Stimulated activated CD8-positive, alpha-beta memory T cell treated with anti-CD3 and anti-CD28 coated beads, Interleukin-7, amount 100 ng/mL, for 4 hours (primary cell): ENCODE measurements at regions not wholly inside any gene's neighbourhood (a gene's known extent, or its start where the extent isn't known, plus 50 kb on each side); places are given as distances from the start of the nearest gene placed in this dataset.

Source experiments
- DNase-seq, 2 donors: peaks; one replicate each; pipeline ENCODE4 v3.0.0-alpha.2; 2020; ENCODE audit warnings: low read depth in 2 of 2

DNA sequence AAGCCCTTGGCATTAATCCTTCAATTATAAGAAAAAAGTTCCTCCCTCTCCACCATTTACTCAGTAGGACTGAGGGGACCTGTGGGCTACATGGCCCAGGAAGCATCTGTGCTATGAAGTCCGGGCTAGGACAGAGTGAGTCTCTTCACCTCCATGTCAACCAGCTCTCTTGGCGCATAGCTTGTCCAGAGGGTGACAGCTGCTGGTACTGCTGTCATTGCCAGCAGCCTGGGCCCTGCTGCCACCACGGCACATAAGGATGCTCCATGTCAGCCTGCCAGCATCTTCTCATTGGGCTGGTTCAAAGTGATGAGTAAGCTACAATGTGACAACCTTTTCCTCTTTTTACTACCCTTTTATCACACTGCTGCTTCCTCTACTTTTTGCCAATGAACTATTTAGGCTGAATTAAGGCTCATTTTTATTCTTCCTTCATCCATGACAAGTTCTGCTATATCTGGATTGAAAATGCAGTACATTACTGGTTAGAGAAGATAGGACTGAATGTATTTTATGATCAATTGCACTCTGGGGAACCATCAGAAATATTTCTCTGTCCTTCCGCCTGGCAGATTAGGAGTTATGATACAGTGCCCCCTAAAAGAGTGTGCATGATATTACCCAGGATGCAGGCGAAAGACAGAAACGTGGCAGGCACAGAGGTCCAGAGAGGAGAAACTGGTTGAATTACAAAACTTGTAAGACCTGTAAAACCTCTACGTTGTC, 258.9 kb upstream of the TNP1 start:
- no peak for DNase-seq

DNA sequence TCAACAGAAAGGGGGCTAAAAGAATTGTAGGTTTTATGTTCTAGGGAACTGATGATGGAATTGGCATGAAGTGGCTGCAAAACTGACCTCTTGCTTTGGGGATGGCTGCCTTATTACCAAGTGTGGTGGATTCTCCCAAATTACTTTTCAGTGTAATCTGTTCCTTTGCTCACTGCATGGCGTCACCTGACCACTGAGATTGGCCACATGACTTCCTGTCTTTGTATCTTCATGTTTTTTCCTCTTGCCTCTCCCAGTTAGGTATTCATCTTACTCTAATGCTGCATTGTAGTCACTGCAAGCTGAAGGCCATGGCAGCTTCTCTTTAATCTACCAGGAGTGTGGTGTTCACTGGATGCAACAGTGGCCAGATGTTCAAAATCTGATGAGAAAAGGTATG, 257.7 kb upstream of the TNP1 start:
- DNase-seq: no peak

DNA sequence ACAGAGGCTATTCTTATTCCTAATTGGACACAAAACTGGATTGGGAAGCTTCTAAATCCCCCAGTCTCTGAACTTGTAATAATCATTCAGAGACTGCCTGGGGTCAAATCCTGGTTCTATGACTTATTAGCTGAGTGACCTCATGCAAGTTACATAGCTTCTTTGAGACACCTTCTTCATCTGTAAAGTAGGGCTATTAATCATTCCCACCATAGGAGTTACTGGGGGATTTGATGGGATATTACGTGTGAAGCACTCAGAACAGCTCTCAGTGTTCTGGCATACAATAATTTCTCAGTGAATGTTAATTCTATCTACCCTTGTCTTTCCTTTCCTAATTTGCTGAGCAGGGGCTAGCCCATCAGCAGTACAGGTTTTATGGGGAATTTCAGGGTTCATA, 256.7 kb upstream of the TNP1 start:
- no peak for DNase-seq

DNA sequence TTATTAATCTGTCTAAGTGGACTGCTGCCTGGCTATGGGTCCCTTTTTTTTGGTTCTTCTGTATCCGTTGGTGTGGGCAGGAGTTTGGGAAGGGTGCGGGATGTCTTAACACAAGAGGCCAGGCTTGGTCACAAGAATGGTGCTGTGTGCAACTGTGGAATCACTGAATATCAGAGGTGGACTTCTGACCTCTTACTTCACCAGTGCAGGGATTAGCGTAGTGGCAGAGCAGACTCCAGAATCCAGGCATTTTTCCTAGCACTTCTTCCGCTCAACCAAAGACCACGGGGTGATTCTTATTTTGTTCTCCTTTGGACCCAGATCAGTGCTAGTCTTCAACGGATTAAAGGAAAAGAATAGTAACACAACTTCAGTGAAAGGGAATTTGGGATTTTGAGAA, 254.3 kb upstream of the TNP1 start:
- DNase-seq: no peak

DNA sequence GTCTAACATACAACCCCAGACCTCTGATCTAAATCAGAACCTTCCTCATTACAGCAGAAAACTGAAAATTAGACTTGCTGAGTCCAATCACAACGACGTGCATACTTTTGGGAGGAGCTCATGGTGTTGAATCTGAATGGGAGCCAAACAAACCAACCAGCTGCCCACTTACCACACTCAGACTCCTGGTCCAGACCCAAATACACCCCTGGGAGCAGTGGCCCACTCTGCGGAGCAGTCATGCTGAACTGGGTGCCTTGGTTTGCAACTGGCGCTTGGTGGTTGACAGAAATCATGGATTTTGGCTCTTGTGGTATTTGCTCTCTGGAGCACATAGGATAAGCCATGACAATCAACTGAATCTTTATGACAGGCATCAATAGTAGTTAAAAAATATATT, 253.6 kb upstream of the TNP1 start:
- DNase-seq: no peak

DNA sequence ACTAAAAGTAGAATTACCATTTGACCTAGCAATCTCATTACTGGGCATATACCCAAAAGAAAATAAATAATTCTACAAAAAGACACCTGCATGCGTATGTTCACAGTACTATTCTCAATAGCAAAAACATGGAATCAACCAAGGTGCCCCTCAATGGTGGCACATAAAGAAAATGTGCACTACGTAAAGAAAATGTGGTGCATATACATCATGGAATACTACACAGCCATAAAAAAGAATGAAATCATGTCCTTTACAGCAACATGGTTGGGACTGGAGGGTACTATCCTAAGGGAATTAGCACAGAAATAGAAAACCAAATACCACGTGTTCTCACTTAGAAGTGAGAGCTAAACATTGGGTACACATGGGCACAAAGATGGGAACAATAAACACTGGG, 250.7 kb upstream of the TNP1 start:
- no peak for DNase-seq

DNA sequence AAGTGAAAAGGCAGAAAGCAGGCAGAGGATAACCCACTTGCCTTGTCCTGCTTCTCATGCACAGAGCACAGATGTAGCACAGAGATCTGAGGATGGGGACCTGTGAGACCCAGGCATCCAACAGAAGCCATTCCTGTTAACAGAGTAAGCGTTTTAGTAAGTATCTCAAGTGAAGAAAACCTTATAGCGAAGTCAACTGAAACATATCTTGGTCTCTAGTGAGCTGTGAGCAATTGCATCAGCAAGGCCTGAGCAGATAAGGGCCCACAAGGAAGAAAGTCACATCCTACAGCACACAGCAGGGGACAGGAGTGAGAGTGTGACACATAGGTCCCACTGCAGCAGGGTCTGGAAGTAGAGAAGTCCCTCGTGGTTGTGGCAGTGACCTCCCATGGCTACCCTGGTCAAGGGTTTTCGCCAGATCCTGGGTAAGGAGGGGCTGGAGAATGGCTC, 248.7 kb upstream of the TNP1 start:
- DNase-seq: no peak

DNA sequence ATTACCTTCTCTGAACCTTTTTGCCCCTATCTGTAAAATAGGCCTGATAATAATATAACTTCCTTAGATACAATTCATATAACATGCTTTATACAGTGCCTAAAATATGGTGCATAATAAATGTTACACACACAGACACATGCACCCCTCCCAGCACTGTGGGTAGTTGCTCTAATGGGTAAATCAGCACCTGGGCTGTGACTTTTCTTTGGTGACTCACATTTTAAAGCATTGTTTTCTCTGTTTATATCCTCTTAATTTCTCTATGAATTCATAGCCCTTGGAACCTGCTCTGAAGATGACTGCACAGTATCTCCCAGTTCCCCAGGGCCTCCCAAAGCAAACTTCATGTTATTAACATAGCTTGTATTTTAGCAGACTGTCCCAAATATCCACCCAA, 248.2 kb upstream of the TNP1 start:
- DNase-seq: no peak

DNA sequence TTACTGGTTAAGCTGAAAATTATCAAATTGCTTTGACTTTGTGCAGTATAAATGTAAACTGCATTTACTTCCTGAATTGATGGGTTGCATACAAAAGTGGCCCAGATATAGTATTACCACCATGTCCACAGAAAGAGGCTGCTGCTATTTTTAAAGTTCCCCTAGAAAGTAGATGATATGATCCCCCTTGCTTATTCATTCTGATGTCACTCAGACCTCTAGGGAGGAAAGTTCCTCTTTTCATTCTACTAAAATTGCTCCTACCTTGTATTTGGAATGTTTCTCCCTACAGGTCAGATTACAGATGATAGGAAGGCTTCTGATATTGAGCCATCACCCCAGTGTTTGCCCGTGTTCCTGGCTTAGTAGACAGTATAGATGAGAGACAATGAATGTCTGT, 247.6 kb upstream of the TNP1 start:
- no peak for DNase-seq

DNA sequence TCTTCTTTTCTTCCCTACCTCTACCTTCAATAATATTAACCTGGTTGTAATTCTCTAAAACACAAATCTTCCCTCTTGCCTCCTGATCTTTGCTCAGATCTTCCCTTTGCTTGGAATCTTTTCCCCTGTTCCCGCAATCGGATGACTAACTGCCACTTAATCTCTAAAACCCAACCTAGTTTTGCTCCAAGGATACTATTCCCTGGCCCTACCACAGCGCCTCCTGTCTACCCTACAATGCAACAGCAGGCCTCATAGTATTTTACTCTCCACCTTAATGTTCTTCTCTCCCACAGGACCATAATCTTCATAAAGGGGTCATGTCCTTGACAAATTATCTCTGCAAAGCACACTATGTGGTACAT, 246.8 kb upstream of the TNP1 start:
- DNase-seq: no peak

DNA sequence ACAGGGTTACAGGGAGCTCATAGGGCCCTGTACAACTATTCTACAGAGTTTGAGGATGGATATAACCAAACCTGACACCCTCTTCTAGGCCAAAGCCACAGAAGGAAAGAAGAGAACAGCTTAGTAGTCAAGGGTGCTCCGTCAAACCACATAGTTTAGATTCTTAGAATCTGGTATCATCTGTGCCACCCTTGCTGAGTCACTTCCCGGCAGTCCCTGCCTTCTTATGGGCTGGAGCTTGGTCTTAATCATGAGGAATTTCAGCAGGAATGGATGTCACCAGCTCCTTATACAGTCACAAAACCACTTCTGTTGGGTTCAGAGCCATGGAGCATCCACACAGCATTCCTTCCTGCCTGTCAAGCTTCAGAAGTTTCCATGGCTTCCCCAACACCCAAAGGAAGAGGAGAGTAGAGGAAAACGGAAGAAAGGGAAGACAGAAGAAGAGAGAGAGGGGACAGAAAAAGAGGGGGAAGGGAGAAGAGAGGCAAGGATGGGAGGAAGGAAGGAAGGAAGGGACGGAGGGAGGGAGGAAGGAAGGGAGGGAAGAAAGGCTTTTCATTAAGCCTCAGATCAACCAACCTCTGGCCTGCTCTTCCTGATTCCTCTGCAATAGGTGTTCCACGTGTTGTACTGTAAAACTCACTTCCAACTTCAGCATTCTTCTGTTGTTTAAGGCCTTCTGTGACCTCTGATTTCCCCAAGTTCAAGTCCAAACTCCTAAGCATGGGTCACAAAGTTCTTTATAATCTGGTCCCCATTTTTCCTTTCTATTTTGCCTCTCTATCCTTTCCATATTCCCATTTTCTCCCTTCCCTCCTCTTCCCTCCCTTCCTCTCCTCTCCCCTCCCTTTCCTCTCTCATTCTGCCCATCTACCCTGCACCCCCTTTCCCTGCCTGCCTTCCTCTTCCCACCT, 246.1 kb upstream of the TNP1 start:
- no peak for DNase-seq

DNA sequence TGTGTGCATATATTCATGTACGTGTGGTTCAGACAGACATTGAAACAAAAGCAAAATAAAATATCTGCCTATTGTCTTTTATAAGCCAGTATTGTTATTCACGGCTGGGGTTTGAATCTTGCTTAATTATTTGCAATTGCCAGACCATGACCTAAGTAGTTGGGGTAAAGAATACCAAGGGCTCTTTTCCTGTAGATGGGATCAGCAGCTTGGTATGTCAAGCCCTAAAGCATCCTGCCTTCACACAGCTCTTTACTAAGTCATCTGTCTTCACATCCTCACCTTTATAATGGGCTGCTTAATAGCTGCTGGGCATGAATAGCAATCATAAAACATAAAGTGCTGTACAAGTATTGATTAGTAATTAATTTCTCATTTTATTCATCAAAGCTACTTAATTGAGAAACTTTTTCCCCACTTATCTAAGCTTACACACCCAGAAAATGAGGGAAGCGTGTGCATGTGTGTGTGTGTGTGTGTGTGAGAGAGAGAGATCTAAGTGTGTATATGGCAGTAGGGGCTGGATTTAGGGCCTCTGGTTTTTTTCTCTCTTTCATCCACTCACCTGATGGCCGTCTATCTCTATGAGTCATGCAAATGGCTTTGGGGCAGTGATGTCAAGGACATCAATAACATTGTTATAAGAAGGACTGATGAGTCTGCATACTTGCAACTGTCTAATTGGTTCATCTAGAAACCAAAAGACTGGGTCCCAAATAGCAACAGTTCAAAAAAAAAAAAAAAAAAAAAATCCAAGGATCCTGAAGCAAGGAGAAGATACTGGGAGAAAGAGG, 244.1 kb upstream of the TNP1 start:
- no peak for DNase-seq

DNA sequence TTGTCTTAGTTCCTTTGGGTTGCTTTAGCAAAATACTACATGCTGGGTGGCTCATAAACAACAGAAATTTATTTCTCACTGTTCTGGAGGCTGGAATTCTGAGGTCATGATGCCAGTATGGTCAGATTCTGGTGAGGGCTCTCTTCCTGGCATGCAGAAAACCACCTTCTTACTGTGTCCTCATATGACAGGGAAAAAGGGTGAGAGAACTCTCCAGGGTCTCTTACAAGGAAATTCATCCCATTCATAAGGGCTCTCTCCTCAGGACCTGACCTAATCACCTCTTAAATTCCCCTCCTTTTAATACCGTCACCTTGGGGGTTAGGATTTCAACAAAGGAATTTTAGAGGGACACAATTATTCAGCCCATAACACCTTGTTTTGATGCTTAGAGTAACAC, 243.1 kb upstream of the TNP1 start:
- no peak for DNase-seq

DNA sequence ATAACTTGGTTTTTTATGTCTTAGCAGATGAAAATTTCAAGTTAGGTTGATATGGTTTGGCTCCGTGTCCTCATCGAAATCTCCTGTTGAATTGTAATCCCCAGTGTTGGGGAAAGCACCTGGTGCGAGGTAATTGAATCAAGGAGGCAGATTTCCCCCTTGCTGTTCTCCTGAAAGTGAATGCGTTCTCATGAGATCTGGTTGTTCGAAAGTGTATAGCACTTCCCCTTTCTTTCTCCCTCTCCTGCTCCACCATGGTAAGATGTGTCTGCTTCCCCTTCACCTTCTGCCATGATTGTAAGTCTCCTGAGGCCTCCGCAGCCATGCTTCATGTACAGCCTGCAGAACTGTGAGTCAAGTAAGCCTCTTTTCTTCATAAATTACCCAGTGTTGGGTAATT, 242.1 kb upstream of the TNP1 start:
- DNase-seq: no peak

DNA sequence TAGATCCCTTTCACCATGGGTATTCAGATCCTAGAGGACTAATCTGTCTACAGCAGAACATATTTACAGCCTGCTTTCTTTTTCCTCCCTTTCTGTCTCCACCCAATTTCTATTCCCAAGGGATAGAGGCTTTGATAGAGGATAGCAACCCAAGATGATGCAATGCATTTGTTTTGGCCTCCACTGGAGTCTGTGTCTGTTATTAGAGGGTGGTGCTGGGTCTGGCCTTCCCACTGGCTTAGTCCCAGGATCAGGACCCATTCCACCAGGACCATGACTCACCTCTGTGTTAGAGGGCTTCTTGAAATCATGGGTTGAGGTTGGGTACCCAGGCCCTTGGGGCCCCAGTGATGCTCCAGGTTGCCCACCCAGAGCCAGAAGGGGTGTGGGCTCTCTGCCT, 239.7 kb upstream of the TNP1 start:
- no peak for DNase-seq

DNA sequence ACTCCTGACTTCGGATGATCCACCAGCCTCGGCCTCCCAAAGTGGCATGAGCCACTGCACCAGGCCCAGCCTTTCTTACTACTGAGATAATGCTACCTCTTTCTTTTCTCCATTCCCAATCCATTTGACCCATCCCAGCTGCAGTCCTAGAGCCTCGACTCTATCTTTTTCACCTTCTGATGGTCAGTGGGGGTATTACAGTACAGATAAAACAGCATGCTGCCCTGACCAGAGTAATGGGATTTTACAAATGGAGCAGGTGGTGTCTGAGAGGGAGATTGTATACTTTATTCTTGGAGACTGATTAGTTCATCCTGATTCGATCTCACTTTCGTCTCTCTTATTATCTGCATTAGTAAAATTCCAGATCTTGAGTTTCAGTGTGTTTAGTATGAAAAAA, 238.6 kb upstream of the TNP1 start:
- DNase-seq: no peak

DNA sequence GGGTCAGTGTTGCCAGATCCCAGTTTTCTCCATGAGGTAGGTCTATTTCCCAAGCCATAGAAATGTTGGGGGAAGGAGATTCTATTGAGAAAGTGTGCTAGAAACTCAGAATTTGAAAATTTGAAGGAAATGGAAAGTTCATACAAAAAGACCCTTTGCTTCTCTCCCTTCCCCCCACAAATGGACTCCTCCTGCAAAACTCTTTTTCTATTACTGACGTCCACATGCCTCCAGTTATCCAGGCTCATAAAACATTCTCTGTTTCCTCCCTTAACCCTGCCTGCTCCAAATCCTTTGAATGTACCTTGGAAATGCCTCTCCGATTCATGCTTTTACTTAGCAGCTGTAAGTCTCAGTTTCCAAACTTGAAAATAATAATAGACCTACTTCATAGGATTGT, 237.5 kb upstream of the TNP1 start:
- DNase-seq: no peak

DNA sequence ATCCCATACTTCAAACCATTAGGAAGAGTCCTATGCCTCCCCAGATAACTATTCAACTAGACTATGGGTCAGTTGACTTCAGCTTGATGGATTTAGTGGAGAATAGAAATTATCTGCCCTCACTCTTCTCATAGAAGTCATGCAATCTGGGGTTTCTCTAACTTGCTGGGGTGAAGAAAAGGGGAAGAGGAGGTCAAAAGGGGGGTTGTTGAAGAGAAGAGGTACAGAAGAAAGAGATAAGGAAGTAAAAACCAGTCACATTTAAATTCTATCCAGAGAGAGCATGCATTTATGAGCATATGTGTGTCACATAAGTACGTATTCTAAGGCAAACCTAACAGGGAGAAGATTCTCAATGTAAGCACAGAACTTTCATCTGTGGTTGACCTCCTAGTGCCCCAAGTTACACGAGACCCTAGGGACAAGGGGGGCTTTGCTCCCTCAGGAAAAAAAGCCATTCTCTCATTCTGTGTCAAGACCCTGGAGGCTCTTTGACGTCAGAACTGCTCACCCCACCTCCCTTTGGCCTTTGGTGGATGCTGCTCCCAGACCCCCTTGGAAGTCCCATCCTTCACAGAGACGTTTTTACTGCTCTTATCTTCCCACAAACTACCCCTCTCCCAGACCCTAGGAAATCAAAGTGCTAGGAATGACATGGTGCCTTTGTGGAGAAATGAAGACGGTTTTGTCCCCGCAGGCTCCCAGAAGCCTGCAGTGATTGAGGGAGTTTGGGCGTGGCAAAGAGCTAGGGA, 236.8 kb upstream of the TNP1 start:
- no peak for DNase-seq

DNA sequence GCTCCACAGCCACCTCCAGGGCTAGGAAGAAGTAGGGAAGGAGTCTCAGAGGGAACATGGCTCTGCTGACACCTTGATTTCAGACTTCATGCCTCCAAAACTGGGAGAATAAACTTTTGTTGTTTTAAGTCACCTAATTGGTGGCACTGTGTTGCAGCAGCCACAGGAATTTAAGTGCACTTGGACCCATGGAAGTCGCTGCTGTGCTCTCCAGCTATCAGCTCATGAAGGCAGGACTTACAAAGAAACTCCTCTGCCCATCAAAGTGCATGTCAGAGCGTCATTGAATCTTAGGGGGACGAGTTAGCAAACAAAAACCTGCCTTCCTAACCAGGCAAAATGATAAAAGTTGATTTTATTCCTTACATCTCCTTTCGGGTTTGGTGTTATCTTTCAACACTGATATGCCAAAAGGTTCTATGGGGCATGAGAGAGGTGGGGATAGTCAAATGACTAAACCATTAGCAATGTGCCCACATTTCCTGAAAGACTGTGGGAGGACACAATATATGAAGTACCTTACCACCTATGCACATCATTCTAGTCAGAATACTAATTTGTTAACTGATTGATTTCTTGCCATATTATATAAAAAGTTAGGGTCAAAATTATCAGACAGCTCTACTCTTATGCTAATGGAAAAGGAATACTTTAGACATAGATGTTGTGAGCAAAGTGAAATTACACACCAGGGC, 235.8 kb upstream of the TNP1 start:
- DNase-seq: no peak

DNA sequence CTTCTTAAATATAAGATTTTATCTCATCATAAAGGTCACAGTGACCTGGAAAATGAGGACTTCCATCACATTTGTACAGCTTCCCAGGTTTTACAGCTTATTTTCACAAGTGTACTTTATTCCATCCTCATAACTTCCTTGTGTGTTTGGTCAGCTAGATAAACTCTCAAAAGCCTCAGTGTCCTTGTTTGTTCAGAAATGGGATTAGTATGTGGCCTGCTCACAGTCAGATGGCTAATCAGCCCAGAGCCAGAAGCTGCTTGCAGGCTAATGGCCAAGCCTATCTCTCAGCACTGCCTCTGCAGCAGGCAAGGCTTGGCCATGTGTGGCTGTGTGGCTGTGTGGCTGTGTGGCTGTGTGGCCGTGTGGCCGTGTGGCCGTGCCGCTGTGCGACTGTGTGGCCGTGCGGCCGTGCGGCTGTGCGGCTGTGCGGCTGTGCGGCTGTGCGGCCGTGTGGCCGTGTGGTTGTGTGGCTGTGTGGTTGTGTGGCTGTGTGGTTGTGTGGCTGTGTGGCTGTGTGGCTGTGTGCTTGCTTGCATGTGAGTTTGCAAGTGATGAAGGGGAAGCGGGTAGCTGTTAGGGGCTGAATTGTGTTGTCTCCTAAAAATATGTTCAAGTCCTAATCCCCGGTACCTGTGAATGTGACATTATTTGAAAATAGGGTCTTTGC, 233.0 kb upstream of the TNP1 start:
- no peak for DNase-seq

DNA sequence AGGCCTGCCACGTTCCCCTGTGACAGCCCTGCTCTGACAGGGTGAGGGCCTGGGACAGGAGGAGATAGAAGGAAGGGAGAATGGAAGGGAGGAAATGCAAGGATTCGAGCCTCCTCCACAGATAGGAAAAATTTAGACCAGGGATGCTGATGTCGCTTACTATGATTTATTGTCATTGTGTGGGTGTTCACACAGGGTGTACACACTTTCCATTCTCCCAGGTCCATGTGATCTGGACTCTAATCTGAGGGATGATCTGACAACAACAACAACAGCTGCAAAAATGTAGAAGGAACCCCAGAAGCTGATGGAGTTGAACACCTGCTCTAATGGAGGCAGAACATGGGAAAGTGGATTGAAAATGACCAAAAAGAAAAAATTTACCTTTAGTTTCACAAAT, 231.7 kb upstream of the TNP1 start:
- DNase-seq: no peak
